Inflammatory macrophage (primary cell): ENCODE measurements at regions not wholly inside any gene's neighbourhood (a gene's known extent, or its start where the extent isn't known, plus 50 kb on each side); places are given as distances from the start of the nearest gene placed in this dataset.
"Not testable (repeated sequence)": the region's sequence is repeated elsewhere in the genome, so short reads cannot be mapped to it uniquely, and the experiment has no call there.

Experiments used
- DNase-seq, 2 donors: peaks; one replicate each; pipeline ENCODE4 v3.0.0-alpha.2; 2020 to 2022

DNA sequence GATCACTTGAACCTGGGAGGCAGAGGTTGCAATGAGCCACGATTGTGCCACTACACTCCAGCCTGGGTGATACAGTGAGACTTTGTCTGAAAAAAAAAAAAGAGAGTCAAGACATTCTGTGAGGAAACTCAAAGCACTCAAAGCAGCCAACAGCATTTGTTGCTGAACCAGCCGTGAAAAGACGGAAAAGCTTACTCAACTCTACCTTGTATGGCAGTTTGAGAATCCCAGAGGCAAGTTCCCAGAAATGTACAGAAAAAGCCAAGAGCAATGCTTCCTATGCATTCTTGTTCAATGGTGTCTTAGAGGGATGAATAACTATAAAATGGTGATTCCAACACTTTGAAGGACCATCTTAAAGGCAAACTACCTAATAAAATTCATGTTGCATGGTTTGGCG is 170.2 kb downstream of the HSD17B3 start:
- no peak for DNase-seq

GRCh38 chr9:96130970-96131369 is 171.0 kb downstream of the HSD17B3 start:
- no peak for DNase-seq

DNA sequence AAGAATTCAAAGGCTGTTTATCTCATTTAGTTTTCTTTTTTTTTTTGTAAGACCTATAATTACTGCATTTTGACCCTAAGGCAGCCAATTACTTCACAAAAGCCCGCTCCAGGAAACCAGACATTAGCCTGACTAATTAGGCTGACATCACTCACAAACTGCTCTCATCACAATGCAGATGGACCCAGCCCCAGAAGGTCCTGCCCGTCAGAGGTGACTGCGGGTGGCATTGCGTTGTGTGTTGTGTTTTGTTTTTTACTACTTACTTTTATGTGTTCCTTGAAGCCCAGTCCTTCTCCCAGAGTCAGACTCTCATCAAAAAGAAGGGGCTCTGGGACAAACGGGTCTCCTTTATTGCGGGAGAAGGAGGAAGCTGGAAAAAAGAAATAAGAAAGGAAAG is 172.2 kb downstream of the HSD17B3 start:
- DNase-seq = no peak

DNA sequence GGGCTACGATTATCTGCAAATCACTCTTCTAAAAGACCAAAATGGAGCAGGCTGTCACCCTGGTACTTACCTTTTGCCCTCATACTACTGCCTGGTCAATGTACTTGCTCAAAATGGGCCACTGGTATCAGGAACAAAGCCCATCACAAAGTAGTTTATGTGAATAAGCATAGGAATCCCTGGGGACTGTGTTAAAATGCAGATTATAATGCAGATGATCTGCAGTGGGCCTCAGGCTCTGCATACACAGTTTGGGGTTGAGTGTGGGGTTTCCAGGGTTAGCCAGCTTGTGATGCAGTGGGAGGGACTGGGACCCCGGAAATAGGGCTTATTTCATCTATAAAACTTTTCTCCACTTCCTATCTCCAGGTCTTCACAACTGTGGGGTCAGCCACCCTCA is 173.1 kb downstream of the HSD17B3 start:
- DNase-seq = no peak

- DNase-seq = no peak
Measured at GRCh38 chr9:96126321-96126881, 175.6 kb downstream of the HSD17B3 start.

DNA sequence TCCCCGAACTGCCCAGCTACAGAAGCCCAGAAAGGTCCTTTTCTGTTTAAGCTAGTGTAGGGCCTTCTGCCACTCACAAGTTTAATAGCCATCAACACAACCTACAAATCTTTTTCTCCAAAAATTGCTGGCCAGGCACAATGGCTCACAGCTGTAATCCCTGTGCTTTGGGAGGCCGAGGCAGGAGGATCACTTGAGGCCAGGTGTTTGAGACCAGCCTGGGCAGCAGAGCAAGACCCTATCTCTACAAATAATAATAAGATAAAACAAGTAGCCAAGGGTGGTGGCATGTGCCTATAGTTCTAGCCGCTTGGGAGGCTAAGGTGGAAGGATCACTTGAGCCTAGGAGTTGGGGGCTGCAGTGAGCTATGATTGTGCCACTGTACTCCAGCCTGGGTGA is 176.4 kb downstream of the HSD17B3 start:
- DNase-seq = no peak

DNA sequence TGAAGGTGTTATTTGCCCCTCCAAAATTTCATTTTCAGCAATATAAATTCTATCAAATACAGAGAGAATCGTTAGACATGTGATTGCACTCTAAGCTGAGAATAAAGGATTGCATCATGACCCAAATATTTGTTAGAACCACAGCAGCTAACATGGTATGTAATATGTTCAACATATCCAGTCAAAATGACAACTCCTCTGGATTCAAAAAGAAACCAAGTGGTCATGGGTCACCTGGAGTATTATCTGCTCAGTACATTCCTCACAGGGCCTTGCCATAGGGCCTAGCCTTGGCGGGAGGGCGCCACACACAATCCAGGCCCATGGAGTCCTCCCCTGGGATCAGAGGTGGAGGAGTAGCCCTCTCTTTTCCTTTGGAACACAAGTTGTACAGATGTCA is 179.2 kb downstream of the HSD17B3 start:
- no peak for DNase-seq

- DNase-seq = no peak
Measured at GRCh38 chr9:96122282-96122681, 179.7 kb downstream of the HSD17B3 start.

GRCh38 chr9:96121136-96121535 is 180.8 kb downstream of the HSD17B3 start:
- DNase-seq = no peak

DNA sequence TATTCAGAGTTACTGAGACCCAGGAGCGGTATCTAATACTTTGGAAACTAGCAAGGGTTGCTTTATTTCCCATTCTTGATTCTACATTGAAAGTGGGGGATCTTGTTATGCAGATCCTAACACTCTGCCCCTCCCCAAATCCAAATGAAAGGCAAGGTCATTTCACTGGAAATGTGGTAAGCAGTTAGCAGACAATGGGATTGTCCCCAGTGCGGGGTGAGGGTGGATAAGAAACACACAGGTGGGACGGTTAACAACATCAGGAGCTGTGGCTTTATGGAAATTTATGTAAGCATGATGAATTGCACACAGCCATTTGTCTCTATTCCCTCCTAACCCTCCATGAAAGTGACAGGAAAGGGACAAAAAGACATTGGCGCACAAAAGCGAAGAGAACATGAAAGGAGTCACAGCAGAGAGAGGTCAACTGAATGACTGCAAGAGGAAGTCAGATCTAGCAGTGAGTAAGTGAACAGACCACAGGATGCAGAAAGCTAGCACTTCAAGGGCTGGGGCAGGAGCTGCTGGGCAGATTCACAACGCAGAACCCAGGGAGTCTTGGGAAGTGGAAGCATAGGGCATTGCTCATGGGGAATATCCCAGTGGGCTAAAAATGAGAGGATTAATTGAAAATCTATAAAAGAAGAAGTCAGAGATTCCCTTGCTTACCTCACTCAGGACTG is 184.4 kb downstream of the HSD17B3 start:
- peak; percentile 27 to 28 for DNase-seq

- DNase-seq = peak in 1 of 2 donors; percentile 6
Measured at GRCh38 chr9:96116275-96117064, 185.5 kb downstream of the HSD17B3 start.

DNA sequence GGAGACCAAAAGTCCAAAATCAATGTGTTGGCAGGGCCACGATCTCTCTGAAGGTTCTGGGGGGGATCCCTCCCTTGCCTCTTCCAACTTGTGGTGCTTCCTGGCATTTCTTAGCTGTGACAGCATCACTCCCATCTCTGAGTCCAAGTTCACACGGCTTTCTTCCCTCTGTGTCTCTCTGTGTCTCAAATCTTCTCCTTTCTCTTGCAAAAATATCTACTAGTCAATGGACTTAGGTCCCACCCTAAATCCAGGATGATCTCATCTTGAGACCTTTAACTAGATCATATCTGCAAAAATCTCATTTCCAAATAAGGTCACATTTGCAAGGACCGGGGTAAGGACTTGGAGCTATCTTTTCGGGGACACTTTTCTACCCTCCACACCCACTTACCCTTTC is 186.1 kb downstream of the HSD17B3 start:
- DNase-seq = no peak

- DNase-seq = no peak
Measured at GRCh38 chr9:96113032-96113431, 188.9 kb downstream of the HSD17B3 start.

- peak; percentile 27 to 48 for DNase-seq
Measured at GRCh38 chr9:96109680-96110351, 192.2 kb downstream of the HSD17B3 start.

GRCh38 chr9:96108691-96109380 is 193.1 kb downstream of the HSD17B3 start:
- DNase-seq = peak in 1 of 2 donors; percentile 10

- DNase-seq = no peak
Measured at GRCh38 chr9:96107436-96107835, 194.5 kb downstream of the HSD17B3 start.

DNA sequence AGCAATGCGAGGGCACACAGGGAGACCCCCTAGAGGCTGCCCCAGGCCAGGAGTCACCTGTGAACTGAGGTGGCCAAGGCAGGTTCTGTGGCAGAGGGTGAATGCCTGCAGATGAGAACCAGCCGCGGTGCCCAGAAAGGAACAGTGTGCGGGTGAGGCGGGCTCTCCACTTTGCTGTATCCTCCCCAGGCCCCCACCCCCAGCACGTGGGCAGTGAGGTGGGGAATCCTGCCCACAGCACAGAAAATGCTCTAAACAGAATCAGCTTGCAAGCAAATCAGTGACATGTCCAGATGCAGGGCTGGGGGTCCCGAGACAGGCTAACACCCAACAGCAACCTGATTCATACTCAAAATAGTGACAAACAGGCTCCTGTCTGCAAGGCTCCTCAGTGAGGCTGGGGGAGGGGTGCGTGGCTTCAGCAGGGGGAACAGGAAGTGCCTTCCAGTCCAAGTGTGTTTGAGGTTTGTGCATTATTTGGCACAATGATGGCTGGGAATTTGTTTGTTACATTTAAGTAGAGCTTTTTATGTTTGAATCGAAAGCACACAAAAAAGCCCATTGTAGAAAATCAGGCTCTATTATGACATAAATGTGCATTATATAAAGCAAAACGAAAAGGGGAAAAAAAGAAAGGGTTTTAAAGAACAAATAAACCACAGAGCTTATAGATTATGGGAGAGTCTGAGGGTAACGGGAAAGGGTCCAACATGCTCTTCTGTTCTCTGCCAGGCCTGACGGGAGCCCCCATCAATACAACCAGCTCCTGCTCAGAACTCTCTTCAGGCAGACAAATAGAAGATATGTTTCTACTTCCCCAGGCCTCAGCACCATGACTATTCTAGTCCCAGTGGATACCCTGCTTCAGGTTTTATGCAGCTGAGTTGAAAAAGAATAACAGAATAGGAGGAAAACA is 201.3 kb downstream of the HSD17B3 start:
- peak in 1 of 2 donors; percentile 21 for DNase-seq

DNA sequence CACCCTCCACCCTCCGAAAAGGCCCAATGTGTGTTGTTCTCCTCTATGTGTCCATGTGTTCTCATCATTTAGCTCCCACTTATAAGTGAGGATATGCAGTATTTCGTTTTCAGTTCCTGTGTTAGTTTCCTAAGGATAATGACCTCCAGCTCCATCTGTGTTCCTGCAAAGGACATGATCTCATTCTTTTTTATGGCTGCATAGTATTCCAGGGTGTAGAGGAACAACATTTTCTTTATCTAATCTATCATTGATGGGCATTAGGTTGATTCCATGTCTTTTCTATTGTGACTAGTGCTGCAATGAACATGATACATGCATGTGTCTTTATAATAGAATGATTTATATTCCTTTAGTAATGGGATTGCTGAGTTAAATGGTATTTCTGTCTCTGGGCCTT is 211.3 kb downstream of the HSD17B3 start:
- DNase-seq = not testable (repeated sequence)

DNA sequence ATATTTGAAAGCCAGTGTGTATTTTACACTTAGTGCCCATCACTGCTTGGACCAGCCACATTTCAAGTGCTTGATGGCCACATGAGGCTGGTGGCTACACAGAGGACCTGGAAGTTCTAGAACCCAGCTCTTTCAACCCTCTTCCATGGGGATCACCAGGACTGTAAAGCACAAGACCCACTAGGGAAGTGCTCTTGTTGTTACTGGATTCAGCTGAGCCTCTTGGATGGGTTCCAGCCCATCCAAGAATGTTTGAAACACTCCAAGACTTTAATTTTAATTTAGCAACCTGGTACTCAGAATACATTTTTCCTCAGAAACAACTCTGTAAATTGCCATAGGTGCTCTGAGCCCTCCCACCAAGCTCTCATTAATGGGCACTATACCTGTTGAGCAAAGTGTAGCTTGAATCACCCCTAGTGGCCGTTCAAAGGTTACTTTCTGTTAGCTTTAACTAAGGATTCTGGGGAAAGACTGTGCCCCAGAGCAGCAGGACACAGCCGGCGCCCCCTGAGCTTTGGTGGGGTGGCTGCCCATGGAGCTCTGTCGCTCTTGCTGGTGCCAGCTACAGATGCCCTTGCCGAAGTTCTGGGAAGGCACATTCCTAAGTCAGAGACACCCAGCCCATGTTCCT is 212.4 kb downstream of the HSD17B3 start:
- DNase-seq = no peak

- no peak for DNase-seq
Measured at GRCh38 chr9:96088510-96088909, 213.0 kb downstream of the ERCC6L2 start.

DNA sequence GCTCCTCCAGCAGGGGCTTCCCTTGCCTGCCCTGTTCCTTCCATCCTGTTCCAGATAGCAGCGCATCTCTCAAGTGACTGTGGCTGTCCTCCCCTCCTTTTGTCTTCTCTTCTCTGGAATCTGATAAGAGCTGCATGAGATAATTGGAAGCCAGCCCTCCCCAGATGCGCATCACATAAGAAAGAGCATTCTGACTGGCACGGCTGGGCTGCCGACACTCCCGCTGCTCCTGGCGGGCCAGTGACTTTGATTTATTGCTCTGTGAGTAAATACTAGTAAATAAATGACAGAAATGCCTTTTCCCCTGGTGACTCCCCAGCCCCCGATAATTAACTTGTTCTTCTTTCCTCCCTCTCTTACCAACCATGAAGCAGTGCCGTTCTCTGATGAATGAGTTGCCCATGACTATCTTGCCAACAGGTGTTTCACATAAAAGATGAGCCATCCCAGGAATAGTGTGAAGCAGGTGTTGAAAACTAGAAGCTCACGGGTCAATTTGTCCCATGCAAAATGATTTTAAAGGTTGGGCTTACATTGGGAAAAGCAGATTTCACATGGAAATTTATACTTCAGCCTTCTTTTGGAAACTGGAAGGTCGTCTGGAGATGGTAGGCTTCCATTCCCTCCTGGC is 212.3 kb downstream of the ERCC6L2 start:
- no peak for DNase-seq
